ENCODE measurements at regions not wholly inside any gene's neighbourhood (a gene's known extent, or its start where the extent isn't known, plus 50 kb on each side); places are given as distances from the start of the nearest gene placed in this dataset.

GRCh38 chr12:67426067-67426466, 156.9 kb downstream of the CAND1 start:
- no peak overlapping the region for H3K4me3 ChIP-seq
- ATAC-seq: peak; percentile 29
- TF ChIP-seq CTCF (IDR thresholded peaks at IDR 0.05): no peak
- intact Hi-C loops (cut with DNase I, micrococcal nuclease): no loop called here
- no peaks in the 10 kb centered on the region for H3K9me3 ChIP-seq
- H3K4me1 ChIP-seq (ENCODE audit: low read depth): peaks cover 33% of the 10 kb centered on the region
- no peak for DNase-seq
- H3K36me3 ChIP-seq (ENCODE audit: low read depth): no peaks in the 10 kb centered on the region

GRCh38 chr12:67427336-67427735, 158.2 kb downstream of the CAND1 start:
- Histone ChIP-seq H3K4me1 (ENCODE audit: low read depth) (peaks cover 37% of the 10 kb centered on the region), H3K4me3 (no peak overlapping the region), H3K9me3 (no peaks in the 10 kb centered on the region), H3K36me3 (ENCODE audit: low read depth) (no peaks in the 10 kb centered on the region)
- intact Hi-C loops (cut with DNase I, micrococcal nuclease): no loop called here
- DNase-seq (no peak), ATAC-seq (no peak)
- TF ChIP-seq CTCF (IDR thresholded peaks at IDR 0.05): no peak

- ATAC-seq (peak; percentile 50), DNase-seq (no peak)
- intact Hi-C loops (cut with DNase I, micrococcal nuclease): no loop called here
- no peak for TF ChIP-seq CTCF (IDR thresholded peaks at IDR 0.05)
- H3K4me1 ChIP-seq (ENCODE audit: low read depth): peaks cover 41% of the 10 kb centered on the region
- no peaks in the 10 kb centered on the region for H3K9me3 ChIP-seq
- no peak overlapping the region for H3K4me3 ChIP-seq
- H3K36me3 ChIP-seq (ENCODE audit: low read depth): no peaks in the 10 kb centered on the region
Observed at GRCh38 chr12:67428431-67428830, 159.3 kb downstream of the CAND1 start.

- Histone ChIP-seq H3K4me1 (ENCODE audit: low read depth) (peaks cover 45% of the 10 kb centered on the region), H3K9me3 (no peaks in the 10 kb centered on the region), H3K4me3 (no peak overlapping the region), H3K36me3 (ENCODE audit: low read depth) (no peaks in the 10 kb centered on the region)
- DNase-seq (no peak), ATAC-seq (no peak)
- intact Hi-C loops (cut with DNase I, micrococcal nuclease): no loop called here
- no peak for TF ChIP-seq CTCF (IDR thresholded peaks at IDR 0.05)
Observed at GRCh38 chr12:67430708-67431335, 161.7 kb downstream of the CAND1 start.

GRCh38 chr12:67431411-67432020, 162.4 kb downstream of the CAND1 start:
- ATAC-seq: peak; percentile 61

More at GRCh38 chr12:67431411-67432020, 162.4 kb downstream of the CAND1 start:
- no peaks in the 10 kb centered on the region for H3K9me3 ChIP-seq
- intact Hi-C loops (cut with DNase I, micrococcal nuclease): no loop called here
- peaks cover 42% of the 10 kb centered on the region for H3K4me1 ChIP-seq (ENCODE audit: low read depth)
- H3K36me3 ChIP-seq (ENCODE audit: low read depth): no peaks in the 10 kb centered on the region
- no peak overlapping the region for H3K4me3 ChIP-seq
- DNase-seq: no peak
- no peak for TF ChIP-seq CTCF (IDR thresholded peaks at IDR 0.05)
